GM23338 (cell line): ENCODE measurements at regions not wholly inside any gene's neighbourhood (a gene's known extent, or its start where the extent isn't known, plus 50 kb on each side); places are given as distances from the start of the nearest gene placed in this dataset.
A peak's percentile ranks its signal among the peaks of the same experiment; 100 is the strongest.

Experiments
- CREB1 ChIP-seq: fragments of 250-450 bp; sonication (Bioruptor Pico); IDR thresholded peaks from 2 replicates; pipeline ENCODE4 v1.5.0; 2020; ENCODE audit warnings: low read depth, mild to moderate bottlenecking, moderate library complexity
- CTCF ChIP-seq, 2 experiments: fragments of 200-600 bp in 1 of 2; sonication (generic) in 1 of 2; conservative IDR thresholded peaks; 2 replicates each; pipeline versions ENCODE4 v1.5.1 to v1.6.1; 2016 to 2017; ENCODE audit warnings: antibody characterized with exemption in 2 of 2, low read depth in 2 of 2, mild to moderate bottlenecking in 2 of 2, moderate library complexity in 1 of 2
- ETS1 ChIP-seq: IDR thresholded peaks from 2 replicates; pipeline ENCODE4 v1.6.1; 2016; ENCODE audit warnings: antibody characterized with exemption
- EZH2 ChIP-seq: fragments of 200-600 bp; sonication (generic); IDR thresholded peaks from one replicate; pipeline ENCODE4 v1.8.0; 2017; ENCODE audit warnings: antibody characterized with exemption, mild to moderate bottlenecking, low read depth; ENCODE audit not compliant: unreplicated experiment
- JUNB ChIP-seq: IDR thresholded peaks from one replicate; pipeline ENCODE4 v1.6.1; 2016; ENCODE audit warnings: antibody characterized with exemption; ENCODE audit not compliant: unreplicated experiment
- POLR2AphosphoS5 ChIP-seq: IDR thresholded peaks from 2 replicates; pipeline ENCODE4 v1.6.1; 2016; ENCODE audit warnings: antibody characterized with exemption, low read depth
- REST ChIP-seq: IDR thresholded peaks from one replicate; pipeline ENCODE4 v1.6.1; 2018; ENCODE audit warnings: antibody characterized with exemption; ENCODE audit not compliant: unreplicated experiment

DNA sequence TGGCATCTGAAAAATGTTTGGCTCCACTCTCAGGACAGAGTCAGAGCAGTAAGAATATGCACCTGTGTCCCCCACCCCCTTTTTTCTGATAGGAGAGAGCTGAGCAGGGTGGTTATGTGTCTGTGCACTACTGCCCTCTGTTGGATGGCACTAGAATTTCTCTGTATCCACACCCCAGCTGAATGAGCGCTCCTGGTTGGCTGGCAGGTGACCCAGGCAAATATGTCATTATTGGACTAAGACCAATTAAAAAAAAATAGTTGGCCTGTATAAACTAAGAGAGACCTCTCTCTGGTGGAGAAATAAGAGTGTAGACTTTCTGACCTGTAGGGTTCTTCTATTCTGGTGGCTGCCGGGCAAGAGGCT is 107.0 kb downstream of the PTCSC3 start:
- no peak; the same call in 1 of the 2 replicates for TF ChIP-seq CREB1
- no peak for TF ChIP-seq REST
- no peak for TF ChIP-seq POLR2AphosphoS5
- TF ChIP-seq EZH2: no peak
- peak; percentile 77 to 80 for TF ChIP-seq CTCF (conservative IDR thresholded peaks at IDR 0.05; ENCODE audit: low read depth in 2 of 2)
- TF ChIP-seq JUNB: no peak
- no peak for TF ChIP-seq ETS1
